GM21381 (cell line): ENCODE measurements at regions not wholly inside any gene's neighbourhood (a gene's known extent, or its start where the extent isn't known, plus 50 kb on each side); places are given as distances from the start of the nearest gene placed in this dataset.
A peak's percentile ranks its signal among the peaks of the same experiment; 100 is the strongest.

ENCODE experiments used
- ATAC-seq: cut with Tn5 transposase; IDR thresholded peaks from one replicate; pipeline ENCODE4 v1.9.1; 2021; ENCODE audit warnings: mild to moderate bottlenecking, moderate library complexity; ENCODE audit not compliant: unreplicated experiment

DNA sequence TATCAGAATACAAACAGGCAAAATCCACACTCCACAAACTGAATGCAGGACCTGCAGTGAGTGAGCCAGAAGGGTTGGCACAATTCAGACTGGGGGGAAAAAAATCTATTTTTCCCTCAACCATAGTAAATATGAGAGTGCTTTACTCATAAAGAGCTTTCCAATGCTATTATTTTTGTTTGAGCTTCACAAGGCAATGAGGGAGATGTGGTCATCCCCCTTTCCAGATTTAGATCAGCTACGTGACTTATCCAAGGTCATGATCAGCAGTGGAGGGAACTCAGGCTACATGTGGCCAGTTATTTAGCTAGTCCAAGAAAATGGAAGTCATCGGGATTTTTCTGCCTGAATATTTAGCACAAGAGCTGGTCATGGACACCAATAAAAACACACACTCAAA, 120.4 kb upstream of the KLF7 start:
- no peak for ATAC-seq

- ATAC-seq: peak; percentile 42
These were observed 122.9 kb upstream of the KLF7 start for GRCh38 chr2:207288628-207289027.

DNA sequence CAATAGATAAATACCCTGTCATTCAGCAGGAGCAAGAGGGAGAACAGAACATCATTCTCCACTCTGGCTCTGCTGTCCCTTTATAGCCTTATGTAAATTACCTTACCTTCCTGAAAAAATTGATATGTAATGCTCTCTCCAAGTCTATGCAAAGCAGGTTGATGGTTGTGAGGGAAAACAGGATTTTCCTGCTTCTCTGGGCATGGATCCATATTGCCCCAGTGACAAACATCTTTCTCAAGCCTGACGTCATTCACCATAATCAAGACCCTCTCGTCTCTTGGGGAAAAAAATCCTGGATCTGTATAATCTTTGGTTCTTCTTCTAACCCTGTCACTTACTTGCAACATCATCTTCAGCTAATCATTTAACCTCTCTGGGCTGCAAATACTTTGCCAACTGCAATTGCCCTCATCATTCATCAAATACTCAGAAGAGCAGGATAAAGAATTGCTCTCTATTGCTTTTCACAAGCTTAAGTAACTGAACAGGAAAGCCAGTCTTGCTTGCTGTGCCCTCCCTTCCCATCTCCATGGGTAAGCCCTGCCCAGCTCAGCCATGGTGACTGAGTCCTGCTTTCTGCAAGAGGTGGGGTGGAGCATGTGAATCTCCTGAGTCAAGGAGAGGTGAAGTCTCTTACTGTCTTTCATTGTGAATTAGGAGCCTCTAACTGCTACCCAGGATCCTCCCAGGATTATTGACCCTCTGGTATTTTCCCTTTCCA, 123.7 kb upstream of the KLF7 start:
- ATAC-seq: no peak

GRCh38 chr2:207290833-207291624, 125.3 kb upstream of the KLF7 start:
- ATAC-seq: no peak

DNA sequence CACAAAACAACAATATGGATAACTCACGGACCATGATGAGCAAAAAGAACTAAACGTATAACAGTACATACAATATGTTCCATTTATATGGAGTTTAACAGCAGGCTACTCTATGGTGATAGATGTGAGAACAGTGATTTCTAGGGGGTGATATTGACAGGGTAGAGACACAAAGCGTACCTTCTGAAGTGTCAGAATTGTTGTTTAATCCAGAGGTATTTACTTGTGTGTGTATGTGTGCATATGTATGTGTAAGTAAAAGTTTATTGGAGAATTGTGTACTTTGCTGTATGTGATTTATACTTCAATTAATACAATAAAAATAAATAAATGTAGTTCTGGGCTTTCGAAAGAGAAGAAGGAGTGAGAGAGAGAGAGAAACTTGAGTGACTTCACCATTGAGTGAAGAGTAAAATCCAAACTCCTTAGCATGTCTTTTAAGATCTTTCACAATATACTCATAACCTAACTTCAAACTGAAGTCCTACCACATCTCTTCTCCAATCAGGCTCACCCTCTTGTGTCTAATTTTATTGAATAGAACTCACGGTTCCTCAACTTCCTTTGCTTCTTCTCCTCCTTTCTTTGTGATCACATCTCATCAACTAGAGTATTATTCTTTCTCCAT, 126.0 kb upstream of the KLF7 start:
- ATAC-seq: peak; percentile 41

DNA sequence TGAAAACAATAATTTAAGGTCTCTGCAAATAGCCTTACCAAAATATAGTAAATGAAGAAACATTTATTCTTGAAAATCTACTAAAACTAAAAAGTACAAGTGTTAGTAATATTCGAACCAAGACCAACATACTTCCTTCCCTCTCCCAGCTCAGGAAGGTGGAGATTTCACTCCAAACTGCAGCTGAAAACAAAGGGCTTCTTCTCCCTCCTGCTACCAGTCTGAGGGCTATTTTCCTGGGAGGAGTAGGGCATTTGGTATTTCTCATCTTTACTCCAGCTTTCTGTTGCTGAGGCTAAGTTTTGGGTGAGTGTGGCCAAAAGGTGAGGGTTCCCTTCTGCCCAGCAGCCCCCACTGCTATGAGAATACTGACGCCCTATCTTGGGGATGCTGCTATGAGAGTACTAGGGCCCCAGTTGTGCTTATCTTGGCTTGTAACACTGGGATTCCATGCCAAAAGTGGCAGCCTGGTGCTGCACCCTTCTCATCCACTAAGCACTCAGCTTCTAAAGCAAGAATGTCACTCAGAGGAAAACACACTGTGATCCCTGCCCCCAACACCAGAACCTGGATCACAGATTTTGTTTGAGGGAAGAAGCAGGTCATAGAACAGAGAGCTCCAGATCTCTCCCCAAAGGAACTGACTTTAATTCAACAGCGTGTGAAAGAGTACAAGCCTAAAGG, 130.7 kb upstream of the KLF7 start:
- ATAC-seq: no peak

DNA sequence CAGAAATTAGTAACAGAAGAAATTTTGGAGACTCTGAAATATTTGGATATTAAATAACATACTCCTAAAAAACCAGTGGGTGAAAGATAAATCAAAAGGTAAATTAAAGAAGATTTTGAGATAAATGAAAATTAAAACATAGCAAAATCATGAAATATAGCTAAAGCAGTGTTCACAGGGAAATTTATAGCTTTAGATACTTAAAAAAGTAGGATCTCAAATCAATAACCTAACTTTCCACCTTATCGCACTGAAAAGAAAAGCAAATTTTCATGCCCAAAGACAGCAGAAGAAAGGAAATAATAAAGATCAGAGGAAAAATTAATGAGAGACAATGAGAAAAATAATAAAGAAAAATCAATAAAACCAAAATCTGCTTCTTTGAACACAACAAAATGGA, 135.1 kb upstream of the KLF7 start:
- no peak for ATAC-seq

- no peak for ATAC-seq
These were observed 139.0 kb upstream of the KLF7 start for GRCh38 chr2:207304761-207305160.

DNA sequence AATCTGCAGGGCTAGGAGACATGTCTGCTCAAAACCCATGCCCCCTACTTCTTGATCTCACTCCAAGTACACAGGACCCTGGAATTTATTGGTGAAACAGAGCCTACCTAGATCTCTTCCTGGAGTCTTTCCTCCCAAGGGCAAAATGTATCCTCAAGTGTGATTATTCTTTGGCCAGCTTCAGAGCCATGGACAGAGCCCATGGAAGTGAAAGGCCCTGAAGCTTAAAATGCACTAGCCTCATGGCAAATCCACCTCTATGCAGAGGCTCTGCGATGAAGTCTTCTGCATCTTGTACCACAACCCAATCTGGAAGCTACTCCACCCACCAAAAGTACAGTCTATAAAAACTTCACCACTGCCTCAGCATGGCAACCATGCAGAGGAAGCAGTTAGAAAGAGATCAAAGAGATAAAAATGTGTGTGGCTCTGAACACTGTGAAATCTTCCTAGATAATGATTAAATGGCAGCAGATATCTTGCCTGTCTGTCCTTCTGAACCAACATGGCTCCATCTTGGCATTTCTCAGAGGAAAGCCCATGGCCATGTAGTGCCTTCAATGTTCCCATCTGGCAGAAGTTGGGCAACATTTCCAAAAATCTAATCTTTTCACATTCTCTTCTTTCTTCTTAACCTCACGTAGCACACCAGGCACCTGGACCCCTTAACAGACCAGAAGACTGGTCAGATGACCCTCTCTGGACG, 142.9 kb upstream of the KLF7 start:
- no peak for ATAC-seq

DNA sequence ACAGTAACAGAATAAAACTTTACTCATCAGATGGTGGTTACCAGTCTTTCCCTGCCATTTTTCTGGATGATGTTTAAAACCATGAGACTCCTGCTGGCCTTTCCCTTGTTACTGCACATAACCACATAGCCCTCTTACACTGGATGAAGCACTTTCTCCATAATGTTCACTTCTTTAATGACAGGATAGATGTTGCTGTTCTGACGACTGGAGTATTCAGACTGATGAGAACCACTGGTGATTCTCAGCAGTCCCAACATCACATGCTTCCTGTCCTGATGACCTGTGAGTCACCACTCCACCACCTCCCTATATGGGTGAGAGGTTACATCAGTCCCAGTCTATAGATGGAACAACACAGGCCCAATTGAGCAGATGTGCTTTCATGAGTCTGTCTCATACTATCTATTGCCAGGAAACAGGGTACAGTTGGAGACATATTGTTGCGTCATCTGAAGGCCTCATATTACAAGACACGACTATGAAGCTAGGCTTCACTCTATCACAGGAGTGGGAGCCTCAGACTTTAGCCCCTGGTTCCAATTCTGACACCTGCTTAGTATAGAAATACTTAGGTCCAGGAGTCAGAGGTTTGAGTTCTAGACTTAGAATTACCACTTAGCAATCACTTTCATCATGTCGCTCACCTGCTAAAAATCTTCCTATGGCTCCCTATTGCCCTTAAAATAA, 145.7 kb upstream of the KLF7 start:
- ATAC-seq: peak; percentile 86

- ATAC-seq: no peak
These were observed 146.2 kb upstream of the KLF7 start for GRCh38 chr2:207312006-207312356.

GRCh38 chr2:207313947-207314346, 148.2 kb upstream of the KLF7 start:
- no peak for ATAC-seq

GRCh38 chr2:207315131-207315530, 149.4 kb upstream of the KLF7 start:
- ATAC-seq: no peak

DNA sequence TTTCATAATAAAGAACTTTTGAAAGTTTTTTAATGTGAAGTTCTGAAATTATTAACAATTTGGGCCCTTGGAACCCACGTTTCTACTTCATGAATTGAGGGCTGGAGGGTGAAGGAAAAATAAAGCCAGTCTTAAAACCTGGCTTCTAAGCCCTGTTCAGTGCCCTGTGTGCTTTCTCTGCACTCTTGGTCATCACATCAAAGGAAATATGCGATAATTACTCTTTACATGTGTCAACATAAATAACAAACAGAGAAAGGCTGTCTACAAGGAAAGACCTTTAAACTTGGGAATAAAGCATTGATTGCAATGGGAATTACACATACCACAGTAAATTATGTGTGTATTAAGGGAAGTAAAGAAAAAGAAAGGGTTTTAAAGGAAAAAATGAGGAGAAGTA, 150.7 kb upstream of the KLF7 start:
- no peak for ATAC-seq

DNA sequence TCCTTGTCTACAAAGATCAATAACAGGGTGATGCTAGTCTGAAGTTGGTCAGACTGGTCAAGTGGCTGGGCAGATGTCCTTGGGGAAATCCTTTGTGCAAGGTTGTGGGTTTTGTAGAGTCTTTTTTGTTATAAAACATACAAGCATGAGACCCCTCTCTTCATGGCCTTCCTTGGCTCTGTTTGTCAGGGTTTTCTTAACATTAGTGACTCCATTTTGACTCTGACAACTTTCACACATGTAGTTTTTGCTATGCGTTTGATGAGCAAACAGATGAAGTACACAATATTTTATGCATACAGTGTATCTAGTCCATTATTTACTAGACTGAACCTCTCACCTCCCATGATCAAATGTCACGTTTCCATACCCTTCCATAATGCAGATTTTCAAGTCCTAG, 151.2 kb upstream of the KLF7 start:
- no peak for ATAC-seq

DNA sequence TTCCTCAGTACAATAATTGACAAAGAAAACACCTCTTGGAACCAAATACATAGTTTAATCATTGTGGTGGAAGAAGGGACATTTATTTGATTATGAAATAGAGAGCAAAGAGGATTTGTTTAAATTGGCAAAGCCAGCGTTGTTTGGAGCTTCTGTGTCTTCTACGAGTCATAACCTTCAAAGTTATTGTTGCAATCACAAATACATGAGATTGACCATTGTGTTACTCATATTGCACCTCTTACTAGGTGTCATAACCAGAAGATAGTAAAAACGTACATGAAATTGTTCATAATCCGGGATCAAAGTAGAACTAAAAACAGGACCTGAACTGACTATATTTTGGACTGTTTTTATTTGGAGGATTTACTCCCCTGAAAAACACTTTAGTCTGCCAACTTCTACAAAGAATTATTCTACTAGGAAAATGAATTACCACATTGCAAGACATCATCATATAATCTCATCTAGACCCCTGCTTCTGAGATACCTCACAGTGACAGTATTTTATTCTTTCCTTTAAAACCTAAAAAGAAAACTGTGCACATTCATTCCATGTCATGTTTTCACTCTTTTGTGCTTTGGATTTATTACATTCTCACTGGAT, 151.7 kb upstream of the KLF7 start:
- ATAC-seq: no peak

DNA sequence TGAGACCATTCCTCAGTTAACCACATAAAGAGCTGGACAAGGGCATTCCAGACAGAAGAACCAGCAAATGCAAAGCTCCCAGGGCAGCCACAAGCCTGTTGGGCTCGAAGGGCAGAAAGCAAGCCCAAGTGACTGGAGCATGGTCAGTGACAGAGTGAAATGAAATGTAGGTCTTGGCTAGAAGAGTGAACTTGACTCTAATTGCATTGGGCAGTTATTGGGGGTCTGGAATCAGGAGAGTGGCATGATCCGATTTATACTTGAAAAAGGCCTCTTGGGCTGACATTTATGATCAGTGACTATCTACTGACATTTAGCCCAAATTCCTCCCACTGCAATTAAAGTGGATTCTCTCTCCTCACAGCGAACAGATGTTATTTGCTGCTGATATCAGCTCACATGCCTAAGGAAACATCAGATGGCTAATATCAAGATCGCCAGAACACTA, 152.5 kb upstream of the KLF7 start:
- no peak for ATAC-seq

GRCh38 chr2:207319316-207319715, 153.6 kb upstream of the KLF7 start:
- ATAC-seq: no peak

GRCh38 chr2:207320381-207321159, 154.8 kb upstream of the KLF7 start:
- ATAC-seq: no peak
